Umbilical cord (tissue), 1 donor: ENCODE measurements at regions not wholly inside any gene's neighbourhood (a gene's known extent, or its start where the extent isn't known, plus 50 kb on each side); places are given as distances from the start of the nearest gene placed in this dataset.
A peak's percentile ranks its signal among the peaks of the same experiment; 100 is the strongest.
"Not testable (repeated sequence)": the region's sequence is repeated elsewhere in the genome, so short reads cannot be mapped to it uniquely, and the experiment has no call there.

ENCODE experiments used
- DNase-seq: peaks from one replicate; pipeline ENCODE4 v3.0.0-alpha.2; 2015; ENCODE audit warnings: low spot score

DNA sequence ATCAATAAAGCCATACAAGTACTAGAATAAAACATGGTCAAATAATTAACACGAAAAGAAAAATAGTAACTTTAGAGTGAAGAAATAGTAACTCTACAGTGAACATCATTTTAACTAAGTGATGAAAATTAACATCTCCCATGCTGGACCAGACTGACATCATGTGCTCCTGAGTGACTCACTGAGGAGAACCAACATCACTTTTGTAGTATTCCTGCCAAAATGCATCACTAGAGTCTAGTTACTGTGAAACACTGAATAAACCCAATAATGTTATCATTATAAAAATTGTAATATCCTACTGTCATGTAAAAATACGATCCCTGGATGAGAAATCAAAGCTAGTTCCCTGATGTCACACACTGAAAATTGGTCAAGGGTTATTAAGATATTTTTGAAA is 361.3 kb downstream of the CD109 start:
- no peak for DNase-seq

DNA sequence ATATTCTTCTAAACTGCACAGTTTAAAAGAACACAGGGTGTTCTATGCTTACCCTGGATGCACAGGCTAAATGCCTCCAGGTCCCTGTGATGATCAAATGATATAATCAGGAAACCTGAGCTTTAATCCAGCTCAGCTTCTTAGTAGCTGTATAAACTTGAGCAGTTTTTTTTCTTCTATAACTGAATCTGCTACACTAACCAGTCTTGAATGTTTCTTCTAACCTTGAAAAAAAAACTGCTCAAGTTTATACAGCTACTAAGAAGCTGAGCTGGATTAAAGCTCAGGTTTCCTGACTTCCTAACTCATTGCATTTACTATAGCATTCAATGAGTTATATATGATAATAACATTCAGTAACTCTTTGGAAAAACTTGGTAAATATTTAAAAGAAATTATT is 358.2 kb downstream of the CD109 start:
- DNase-seq: no peak

DNA sequence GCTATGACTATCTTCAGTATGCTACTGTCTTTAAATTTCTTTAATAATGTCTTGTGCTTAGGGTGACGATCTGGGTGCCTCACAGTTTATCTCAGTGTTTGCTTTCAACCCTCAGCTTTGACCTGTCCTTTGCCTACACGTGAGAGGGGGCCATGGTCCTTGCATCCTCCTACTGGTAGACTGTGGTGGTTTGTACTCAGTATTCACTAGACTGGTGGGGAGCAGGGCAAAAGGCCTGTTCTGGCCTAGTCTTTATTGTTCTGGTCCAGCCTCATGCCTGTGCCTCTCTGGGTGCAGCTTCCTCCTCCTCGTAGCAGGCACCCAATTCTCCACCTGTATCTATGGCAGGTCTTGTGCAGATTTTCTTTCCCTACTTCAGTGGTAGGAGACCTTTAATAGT is 354.9 kb downstream of the CD109 start:
- DNase-seq: no peak

DNA sequence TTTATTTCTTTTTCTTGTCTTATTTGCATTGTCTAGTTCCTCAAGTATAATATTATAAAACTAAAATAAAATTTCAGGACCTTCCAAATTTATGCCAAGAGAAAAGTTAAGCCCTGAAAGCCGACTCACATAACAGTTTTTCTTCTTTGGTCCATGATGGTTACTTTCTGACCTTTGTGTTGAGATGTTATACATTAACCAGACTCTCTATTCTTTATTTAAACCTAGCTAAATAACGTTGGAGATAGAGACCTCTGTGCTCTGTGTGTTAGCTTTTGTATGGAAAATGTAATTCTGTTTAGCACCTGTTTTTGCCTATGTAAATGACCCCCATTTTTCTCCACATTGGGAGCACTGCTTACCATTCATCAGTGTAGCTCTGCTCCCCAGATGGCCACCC is 352.4 kb downstream of the CD109 start:
- no peak for DNase-seq

DNA sequence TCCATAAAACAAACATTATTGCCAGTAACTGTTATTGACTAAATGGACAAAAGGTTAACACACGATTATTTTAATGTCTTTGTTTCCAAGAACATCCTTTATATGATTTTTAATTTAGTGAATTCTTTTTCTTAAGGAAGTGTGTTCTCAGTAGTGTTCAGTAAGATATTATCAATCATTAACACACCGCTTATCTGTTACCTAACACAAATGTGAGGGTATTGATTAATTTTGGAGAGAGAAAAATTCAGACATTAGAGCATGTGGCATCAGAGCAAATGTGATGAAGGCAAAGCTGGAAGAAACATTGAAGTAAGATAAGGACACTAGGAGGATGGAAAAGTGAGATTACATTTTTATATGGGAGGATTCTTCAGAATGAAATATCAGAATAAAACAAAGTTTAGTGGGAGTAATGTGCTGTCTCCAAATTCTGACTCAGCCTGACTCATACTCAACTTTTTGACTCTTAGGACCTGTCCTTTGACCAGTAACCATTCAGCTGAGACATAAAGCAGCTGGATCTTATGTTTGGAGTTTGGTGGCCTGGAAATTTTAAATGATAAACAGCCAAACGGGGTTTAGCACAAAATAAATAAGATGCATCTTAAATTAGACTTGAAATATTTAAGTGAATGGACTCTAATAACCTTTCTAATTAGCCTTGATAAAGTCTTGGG is 348.6 kb downstream of the CD109 start:
- DNase-seq: no peak

DNA sequence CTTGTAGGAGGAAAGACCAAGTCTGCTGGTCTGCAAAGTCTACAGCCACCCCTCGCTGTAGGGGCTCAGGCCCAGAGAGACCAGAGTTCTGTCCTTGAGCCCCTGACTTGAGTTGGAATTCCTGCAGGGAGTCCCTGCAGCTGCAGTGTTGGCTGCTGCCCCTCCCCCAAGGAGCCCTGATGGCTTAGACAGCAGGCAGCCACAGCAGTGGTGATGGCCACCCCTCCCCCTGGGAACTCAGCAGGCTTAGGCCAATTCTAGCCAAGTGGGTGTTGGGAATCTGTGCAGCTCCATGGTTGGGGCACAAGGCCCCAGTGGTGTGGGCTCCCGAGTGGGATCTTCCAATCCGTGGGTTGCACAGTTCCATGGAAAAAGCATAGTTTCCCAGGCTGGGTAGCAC is 345.4 kb downstream of the CD109 start:
- no peak for DNase-seq

DNA sequence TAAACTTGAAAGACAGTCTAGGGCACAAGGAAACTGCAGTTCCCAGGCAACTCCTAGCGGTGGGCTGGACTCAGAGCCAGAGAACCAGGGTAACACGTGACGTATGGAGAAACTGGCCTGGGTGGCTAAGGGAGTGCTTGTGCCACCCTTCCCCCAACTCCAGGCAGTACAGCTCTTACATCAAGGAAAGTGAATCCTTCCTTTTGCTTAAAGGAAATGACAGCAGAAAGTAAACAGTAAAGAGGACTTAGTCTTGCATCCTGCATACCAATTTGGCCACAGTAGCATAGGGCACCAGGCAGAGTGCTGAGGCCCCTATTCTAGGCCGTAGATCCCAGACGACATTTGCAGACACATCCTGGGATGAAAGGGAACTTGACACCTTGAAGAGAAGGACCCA is 322.8 kb downstream of the CD109 start:
- DNase-seq: no peak

DNA sequence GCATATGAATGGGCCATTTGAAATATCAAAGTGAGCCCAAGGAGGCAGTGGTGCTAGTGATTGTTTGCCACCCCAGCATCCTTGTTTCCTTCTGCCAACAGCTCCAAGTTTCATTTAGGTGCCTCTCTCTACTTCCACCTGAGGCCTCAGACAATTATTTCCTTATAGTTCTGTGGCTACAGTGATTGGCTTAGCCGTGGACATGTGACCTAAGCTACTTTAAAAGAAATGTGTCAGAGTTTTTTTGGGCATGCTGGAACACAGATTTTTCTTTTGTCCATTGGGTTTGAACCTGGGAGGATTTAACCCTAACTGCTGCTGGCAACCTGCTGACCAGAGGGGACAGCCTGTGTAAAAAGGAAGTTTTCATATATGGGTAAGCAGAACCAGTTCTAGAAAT is 319.4 kb downstream of the CD109 start:
- no peak for DNase-seq

DNA sequence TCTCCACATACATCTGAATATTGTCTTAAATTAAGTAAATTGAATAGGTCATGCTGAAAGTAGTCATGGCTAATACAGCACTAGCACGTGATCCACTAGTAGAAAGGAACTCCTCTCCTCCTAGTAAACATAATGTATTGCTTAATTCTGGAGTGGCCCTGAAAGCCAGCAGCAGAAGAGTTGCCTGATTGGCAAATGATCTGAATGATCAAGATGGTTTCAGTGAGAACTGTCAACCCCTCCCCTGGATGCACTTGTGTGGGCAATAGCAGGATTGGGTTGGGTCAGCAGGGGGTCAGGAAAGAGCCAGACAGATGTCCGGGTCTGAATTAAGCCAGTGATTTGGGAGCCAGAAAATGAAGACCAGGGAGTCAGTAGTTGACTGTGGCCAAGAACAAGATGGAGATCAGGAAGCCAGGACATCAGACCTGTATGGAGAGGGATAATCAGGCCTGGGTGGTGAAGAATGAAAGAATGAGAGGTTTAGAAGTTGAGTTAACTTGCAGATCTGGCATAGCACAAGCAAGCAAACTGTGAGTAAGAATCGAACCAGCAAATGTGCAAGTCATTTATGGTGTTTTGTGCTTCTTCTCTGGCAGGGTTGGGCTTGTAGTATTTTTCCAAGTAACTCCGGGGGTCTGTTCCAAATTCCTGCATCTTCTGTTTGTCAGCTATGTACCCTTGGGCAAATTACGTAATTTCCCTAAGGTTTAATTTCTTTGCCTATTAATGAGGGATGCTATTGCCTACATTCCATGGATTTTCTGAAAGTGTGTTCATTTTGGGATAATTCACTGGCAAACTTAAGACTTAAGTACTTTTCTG is 304.9 kb downstream of the CD109 start:
- no peak for DNase-seq

DNA sequence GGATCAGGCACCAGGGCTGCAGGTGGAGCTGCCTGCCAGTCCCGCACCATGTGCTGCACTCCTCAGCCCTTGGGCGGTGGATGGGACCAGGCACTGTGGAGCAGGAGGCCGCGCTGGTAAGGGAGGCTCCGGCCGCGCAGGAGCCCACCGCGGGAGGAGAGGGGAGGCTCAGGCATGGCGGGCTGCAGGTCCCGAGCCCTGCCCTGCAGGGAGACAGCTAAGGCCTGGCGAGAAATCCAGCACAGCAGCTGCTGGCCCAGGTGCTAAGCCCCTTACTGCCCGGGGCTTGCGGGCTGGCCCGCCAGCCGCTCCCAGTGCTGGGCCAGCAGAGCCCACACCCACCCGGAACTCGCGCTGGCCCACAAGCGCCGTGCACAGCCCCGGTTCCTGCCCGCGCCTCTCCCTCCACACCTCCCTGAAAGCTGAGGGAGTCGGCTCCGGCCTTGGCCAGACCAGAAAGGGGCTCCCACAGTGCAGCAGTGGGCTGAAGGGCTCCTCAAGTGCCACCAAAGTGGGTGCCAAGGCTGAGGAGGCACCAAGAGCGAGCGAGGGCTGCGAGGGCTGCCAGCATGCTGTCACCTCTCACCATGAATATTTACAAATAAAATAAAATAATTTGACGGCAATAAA is 294.7 kb downstream of the CD109 start:
- DNase-seq: not testable (repeated sequence)

DNA sequence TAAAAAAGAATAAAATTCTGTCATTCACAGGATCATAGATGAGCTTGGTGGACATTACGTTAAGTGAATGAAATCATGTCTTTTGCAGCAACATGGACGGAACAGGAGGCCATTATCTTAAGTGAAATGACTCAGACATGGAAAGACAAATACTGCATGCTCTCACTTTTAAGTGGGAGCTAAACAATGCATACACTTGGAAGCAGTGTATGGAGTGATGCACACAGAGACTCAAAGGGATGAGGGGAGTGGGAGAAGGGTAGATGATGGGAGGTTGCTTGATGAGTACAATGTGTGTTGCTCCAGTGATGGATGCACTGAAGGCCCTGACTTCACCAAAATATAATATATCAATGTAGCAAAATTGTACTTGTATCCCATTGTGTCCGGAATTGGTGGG is 293.4 kb downstream of the CD109 start:
- no peak for DNase-seq

DNA sequence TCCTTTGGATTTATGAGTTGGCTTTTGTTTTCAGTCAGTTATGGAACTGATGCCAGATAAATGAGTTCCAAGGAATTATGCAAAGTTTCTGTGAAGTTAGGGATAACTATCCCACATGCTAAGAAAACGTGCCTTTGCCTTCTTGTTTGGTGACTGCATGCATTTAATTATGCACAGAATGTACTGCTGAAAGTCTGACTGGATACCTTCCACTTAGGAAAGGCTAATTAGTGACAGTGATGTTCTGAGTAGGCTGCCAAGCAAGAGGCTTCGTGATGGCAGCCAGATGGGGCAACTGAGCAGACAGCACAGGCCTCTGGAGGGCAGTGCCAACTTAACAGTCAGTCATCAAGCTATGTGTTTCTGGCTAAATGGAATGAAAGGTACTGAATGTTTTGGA is 289.9 kb downstream of the CD109 start:
- no peak for DNase-seq

DNA sequence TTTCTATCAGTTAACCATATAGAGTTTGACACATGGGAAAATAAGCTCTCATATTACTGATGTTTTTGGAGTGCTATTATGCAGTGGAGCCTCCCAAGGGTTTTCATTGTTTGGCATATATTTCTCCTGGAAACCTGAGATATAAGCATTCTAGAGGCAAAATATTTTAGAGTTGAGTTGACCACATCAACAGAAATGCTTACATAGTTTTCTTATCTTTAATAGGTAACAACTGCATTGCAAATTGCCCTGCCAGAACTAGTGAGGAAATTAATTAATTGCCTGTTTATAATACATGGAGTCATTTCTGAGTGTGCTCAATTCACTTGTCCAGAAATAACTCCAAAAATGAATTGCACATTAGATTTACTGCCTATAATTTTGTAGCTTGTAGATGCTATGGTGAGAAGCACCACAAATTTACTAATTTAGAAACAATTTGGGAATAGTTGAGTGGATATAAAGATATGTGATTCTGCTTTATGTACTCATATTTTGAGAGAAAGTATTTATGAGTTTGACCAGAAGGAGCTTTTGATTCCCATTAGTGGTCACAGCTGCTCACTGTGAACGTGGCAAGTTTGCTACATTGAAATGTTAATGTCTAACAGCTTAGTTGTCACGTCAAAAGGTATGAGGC is 288.7 kb downstream of the CD109 start:
- no peak for DNase-seq

DNA sequence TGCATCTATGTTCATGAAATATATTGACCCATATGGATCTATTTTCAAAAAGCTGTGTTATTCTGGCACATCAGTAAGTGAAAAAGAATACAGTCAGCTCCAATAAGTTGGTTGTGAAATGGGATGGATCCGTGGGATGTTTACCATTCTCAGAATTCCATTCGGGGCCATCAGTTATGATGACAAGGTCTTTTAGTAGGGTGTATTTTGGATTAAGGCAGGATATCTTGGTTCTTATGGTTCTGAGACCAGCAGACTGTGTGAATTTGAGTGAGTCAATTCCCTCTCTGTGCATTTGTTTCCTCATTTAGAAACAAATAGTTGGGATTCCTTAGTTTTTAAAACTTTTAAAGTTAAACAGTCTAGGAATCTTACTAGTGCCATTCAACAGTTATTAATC is 287.4 kb downstream of the CD109 start:
- no peak for DNase-seq

DNA sequence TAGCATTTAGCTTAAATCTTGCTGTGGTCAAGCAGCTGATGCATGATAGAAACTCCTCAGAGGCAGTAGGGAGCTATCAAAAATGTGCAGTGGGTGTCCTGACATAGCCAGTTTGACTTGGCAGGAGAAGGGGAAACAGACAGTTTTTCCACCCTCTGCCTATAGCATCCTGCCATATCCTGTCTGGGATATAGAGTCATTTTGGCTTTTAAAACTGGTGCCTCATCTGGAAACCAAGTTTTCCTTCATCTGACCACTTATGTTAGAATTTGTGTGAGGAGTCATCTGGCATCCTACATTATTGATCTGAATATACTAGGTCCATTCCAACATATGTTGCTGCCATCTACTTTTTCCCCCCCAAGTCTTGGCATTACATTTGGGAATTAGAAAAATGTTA is 284.1 kb downstream of the CD109 start:
- DNase-seq: no peak

DNA sequence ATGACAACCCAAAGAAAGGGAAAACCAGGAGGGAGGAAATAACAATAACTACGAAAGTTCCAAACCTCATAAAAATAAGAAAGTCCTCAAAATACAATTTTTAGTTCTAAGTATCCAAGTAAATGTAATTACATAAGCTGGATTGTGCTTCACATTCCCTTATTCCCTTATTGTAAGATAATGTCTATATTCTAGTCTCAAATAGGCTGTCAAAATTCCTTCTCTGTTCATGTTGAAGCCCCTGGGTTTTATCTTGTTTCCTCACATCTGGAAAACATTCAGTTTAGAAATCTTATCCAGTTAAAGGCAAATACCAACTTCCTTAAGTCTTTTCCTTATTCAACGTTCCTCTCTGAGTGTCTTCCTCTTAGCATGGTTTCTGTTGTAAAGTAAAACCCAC is 282.3 kb downstream of the CD109 start:
- no peak for DNase-seq

DNA sequence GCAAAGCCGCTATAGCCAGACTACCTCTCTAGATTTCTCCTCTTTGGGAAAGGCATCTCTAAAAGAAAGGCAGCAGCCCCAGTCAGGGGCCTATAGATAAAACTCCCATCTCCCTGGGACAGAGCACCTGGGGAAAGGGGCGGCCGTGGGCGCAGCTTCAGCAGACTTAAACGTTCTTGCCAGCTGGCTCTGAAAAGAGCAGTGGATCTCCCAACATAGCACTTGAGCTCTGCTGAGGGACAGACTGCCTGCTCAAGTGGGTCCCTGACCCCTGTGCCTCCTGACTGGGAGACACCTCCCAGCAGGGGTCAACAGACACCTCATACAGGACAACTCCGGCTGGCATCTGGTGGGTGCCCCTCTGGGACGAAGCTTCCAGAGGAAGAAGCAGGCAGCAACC is 276.5 kb downstream of the CD109 start:
- DNase-seq: not testable (repeated sequence)

DNA sequence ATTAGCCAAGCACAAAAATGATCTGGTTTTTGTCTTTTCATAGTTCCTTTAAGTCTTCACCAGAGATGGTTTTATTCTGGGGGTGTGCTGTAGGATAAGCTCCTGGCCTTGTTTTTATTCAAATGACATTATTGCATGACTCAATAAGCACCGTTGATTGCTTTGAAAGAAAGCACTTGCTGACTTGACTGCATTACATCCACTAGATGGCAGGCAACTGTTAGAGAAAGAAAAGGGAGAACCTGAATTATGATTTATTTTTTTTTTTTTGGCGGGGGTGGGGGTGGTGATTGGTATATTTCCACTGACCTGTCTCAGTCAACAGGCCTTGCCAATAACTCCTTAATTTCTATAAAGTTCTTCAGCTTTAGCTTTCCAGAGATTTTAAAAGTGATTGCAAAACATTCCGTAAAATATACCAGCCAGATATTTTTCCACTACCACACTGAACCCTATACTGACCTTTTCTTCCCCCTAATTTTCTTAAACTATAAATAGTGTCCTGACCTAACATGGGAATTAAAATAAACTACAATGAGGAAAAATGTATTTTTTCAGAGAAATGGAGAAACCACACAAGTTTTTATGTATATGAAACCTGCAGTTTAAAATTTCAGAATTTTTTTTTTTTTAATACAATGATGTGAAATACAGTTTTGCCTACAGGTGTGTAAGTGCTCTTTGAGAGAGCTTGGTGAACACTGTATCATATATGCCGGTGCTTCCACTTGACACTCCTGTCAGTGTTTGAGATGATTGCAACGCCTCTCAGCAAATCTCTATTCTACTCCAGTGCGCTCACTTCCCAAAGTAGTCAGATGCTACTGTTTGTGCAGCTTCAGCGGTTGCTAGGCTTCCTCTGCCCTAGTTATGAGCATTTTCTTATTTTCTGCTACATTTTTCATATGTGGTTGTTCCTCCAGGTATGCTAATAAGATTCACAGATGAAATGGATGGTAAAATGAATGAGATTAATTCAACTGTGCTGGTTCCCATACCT is 274.3 kb downstream of the CD109 start:
- DNase-seq: peak; percentile 93

DNA sequence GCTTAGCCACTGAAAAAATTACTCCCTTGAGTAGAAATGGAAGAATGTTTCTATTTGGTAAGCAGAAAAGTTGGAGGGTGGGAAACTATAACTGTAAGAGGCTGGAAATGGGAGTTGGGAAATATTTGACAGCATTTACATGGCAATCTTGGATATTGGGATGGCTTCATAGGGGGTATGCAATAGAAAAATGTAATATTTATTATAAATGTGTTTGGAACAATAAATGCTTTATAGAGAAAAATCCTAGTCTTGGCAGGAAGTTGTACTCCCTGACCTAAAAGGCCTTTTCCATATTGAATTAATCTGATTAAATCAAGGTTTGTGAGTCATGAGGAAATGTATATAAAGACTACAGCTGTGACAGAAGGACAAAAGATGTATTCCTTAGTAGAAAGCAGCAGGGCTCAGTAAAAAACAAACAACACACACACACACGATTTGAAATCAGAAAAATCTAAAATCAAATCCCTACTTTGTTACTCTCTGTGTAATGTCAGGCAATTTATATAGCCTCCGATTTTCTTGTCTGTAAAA is 272.3 kb downstream of the CD109 start:
- DNase-seq: no peak

DNA sequence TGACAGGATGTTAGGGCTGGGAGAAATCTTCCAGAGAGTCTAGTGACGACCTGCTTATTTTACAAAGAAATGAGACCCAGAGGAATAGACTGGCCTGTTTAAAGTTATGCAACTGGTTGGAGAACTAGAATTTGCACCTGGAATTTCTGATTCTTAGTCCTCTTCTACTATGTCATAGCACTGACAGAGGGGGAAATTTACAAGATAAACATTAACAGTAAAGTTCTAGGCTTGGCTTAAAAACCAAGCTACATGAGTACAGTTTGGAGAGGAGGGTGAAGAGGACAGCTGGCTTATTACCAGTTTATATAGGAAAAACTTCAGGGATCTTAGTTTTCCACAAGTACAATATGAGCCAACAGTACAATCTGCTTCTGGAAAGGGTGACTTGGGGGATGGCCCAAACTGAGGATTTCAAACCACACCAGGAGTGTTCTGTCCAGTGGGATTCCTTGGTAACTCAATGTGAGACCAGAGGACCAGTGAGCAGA is 269.6 kb downstream of the CD109 start:
- no peak for DNase-seq
